ENCODE measurements at regions not wholly inside any gene's neighbourhood (a gene's known extent, or its start where the extent isn't known, plus 50 kb on each side); places are given as distances from the start of the nearest gene placed in this dataset.

DNA sequence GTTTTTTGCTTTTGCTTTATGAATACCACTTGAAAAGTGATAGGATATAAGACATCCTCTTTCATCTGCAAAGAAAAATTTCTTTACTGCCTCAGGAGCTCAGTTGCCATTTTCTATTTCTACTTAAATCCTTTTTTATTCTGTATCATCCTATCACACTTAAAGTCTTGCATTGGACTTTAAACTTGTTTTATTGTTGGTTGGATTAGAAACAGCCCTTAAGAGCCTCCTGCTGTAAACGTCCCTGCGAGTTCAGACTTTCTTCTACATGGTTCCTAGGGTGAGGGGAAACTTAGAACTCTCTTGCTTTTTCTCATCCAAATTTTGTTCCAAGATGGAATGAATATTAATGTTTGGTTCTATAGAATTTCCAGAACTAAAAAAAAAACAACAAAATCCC is 234.3 kb downstream of the JRKL start:
- H3K27me3 ChIP-seq (ENCODE audit: control insufficient read depth in 3 of 3, insufficient read depth in 3 of 3, low read length in 3 of 3), result no peaks in the 10 kb centered on the region
- no peak overlapping the region for H3K4me3 ChIP-seq (ENCODE audit: low read depth in 1 of 3, low read length in 3 of 3)
- FAIRE-seq (no peak), DNase-seq (peak in 1 of 2 donors; percentile 55)
- H3K27ac ChIP-seq (ENCODE audit: low read depth in 1 of 3, low read length in 2 of 3), result peak overlapping the region in 1 of 3 donors; percentile 44
- H3K36me3 ChIP-seq (ENCODE audit: control insufficient read depth in 3 of 3, insufficient read depth in 2 of 3, low read depth in 1 of 3, low read length in 3 of 3), result no peaks in the 10 kb centered on the region
- peaks cover 0 to 3% (median 0%) of the 10 kb centered on the region in 3 donors for H3K4me1 ChIP-seq (ENCODE audit: control insufficient read depth in 3 of 3, insufficient read depth in 2 of 3, low read depth in 1 of 3, low read length in 2 of 3)
- peaks cover 0 to 7% of the 10 kb centered on the region in 2 donors for H3K9me3 ChIP-seq (ENCODE audit: control insufficient read depth in 2 of 2, insufficient read depth in 1 of 2, low read depth in 1 of 2, low read length in 1 of 2)
- WGBS, 3 donors, result 13 to 55% (median 45%) methylated on average over 2 of the region's 2 CpGs

GRCh38 chr11:96627376-96627775 is 237.6 kb downstream of the JRKL start:
- no peaks in the 10 kb centered on the region for H3K27me3 ChIP-seq (ENCODE audit: control insufficient read depth in 3 of 3, insufficient read depth in 3 of 3, low read length in 3 of 3)
- peaks cover 0 to 7% of the 10 kb centered on the region in 2 donors for H3K9me3 ChIP-seq (ENCODE audit: control insufficient read depth in 2 of 2, insufficient read depth in 1 of 2, low read depth in 1 of 2, low read length in 1 of 2)
- H3K36me3 ChIP-seq (ENCODE audit: control insufficient read depth in 3 of 3, insufficient read depth in 2 of 3, low read depth in 1 of 3, low read length in 3 of 3), result no peaks in the 10 kb centered on the region
- no peak overlapping the region for H3K4me3 ChIP-seq (ENCODE audit: low read depth in 1 of 3, low read length in 3 of 3)
- FAIRE-seq, result no peak
- no peak for DNase-seq
- no peak overlapping the region for H3K27ac ChIP-seq (ENCODE audit: low read depth in 1 of 3, low read length in 2 of 3)
- 75 to 82% (median 78%) methylated on average over 2 of the region's 2 CpGs for WGBS, 3 donors
- peaks cover 0 to 3% (median 0%) of the 10 kb centered on the region in 3 donors for H3K4me1 ChIP-seq (ENCODE audit: control insufficient read depth in 3 of 3, insufficient read depth in 2 of 3, low read depth in 1 of 3, low read length in 2 of 3)

DNA sequence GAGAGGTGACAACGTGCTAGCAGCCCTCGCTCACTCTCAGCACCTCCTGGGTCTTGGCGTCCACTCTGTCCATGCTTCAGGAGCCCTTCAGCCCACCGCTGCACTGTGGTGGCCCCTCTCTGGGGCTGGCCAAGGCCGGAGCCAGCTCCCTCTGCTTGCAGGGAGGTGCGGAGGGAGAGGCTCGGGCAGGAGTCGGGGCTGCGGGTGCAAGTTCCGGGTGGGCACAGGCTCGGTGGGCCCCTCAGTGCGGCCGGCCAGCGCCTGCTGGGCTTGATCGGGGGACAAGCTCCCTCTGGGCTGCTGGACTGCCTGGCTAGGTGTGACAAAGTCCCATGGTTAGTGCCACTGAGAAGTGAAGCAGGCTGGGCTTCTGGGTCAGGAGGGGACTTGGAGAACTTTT is 245.8 kb downstream of the JRKL start:
- FAIRE-seq (no peak), DNase-seq (no peak)
- Histone ChIP-seq H3K27ac (ENCODE audit: low read depth in 1 of 3, low read length in 2 of 3) (no peak overlapping the region), H3K36me3 (ENCODE audit: control insufficient read depth in 3 of 3, insufficient read depth in 2 of 3, low read depth in 1 of 3, low read length in 3 of 3) (no peaks in the 10 kb centered on the region), H3K27me3 (ENCODE audit: control insufficient read depth in 3 of 3, insufficient read depth in 3 of 3, low read length in 3 of 3) (no peaks in the 10 kb centered on the region), H3K4me3 (ENCODE audit: low read depth in 1 of 3, low read length in 3 of 3) (no peak overlapping the region), H3K4me1 (ENCODE audit: control insufficient read depth in 3 of 3, insufficient read depth in 2 of 3, low read depth in 1 of 3, low read length in 2 of 3) (no peaks in the 10 kb centered on the region), H3K9me3 (ENCODE audit: control insufficient read depth in 2 of 2, insufficient read depth in 1 of 2, low read depth in 1 of 2, low read length in 1 of 2) (peaks cover 0 to 2% of the 10 kb centered on the region in 2 donors)
- WGBS, 3 donors, result 86 to 87% (median 86%) methylated on average over 15 of the region's 15 CpGs

GRCh38 chr11:96641261-96641660 is 251.4 kb downstream of the JRKL start:
- FAIRE-seq (no peak), DNase-seq (peak in 1 of 2 donors; percentile 58)
- Histone ChIP-seq H3K4me3 (ENCODE audit: low read depth in 1 of 3, low read length in 3 of 3) (no peak overlapping the region), H3K27me3 (ENCODE audit: control insufficient read depth in 3 of 3, insufficient read depth in 3 of 3, low read length in 3 of 3) (no peaks in the 10 kb centered on the region), H3K36me3 (ENCODE audit: control insufficient read depth in 3 of 3, insufficient read depth in 2 of 3, low read depth in 1 of 3, low read length in 3 of 3) (no peaks in the 10 kb centered on the region), H3K4me1 (ENCODE audit: control insufficient read depth in 3 of 3, insufficient read depth in 2 of 3, low read depth in 1 of 3, low read length in 2 of 3) (peaks cover 0 to 10% (median 0%) of the 10 kb centered on the region in 3 donors), H3K9me3 (ENCODE audit: control insufficient read depth in 2 of 2, insufficient read depth in 1 of 2, low read depth in 1 of 2, low read length in 1 of 2) (peaks cover 0 to 7% of the 10 kb centered on the region in 2 donors), H3K27ac (ENCODE audit: low read depth in 1 of 3, low read length in 2 of 3) (peak overlapping the region in 1 of 3 donors; percentile 63)
- WGBS, 3 donors, result 10 to 40% (median 22%) methylated on average over 2 of the region's 2 CpGs

- Histone ChIP-seq H3K27ac (ENCODE audit: low read depth in 1 of 3, low read length in 2 of 3) (no peak overlapping the region), H3K4me1 (ENCODE audit: control insufficient read depth in 3 of 3, insufficient read depth in 2 of 3, low read depth in 1 of 3, low read length in 2 of 3) (peaks cover 0 to 10% (median 0%) of the 10 kb centered on the region in 3 donors), H3K9me3 (ENCODE audit: control insufficient read depth in 2 of 2, insufficient read depth in 1 of 2, low read depth in 1 of 2, low read length in 1 of 2) (peaks cover 0 to 5% of the 10 kb centered on the region in 2 donors), H3K36me3 (ENCODE audit: control insufficient read depth in 3 of 3, insufficient read depth in 2 of 3, low read depth in 1 of 3, low read length in 3 of 3) (no peaks in the 10 kb centered on the region), H3K27me3 (ENCODE audit: control insufficient read depth in 3 of 3, insufficient read depth in 3 of 3, low read length in 3 of 3) (no peaks in the 10 kb centered on the region), H3K4me3 (ENCODE audit: low read depth in 1 of 3, low read length in 3 of 3) (no peak overlapping the region)
- DNase-seq (no peak), FAIRE-seq (no peak)
- WGBS, 3 donors, result 82 to 85% (median 82%) methylated on average over 1 of the region's 1 CpG
Observed at GRCh38 chr11:96642583-96642982, 252.8 kb downstream of the JRKL start.

DNA sequence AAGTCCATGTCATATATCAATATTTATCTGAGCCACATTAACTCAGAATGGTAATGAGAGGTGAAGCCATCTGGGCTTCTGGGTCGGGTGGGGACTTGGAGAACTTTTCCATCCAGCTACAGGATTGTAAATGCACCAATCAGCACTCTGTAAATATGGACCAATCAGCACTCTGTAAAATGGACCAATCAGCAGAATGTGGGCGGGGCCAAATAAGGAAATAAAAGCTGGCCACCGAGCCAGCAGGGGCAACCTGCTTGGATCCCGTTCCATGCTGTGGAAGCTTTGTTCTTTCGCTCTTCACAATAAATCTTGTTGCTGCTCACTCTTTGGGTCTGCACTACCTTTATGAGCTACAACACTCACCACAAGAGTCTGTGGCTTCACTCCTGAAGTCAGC is 253.4 kb downstream of the JRKL start:
- DNase-seq, result no peak
- Histone ChIP-seq H3K27me3 (ENCODE audit: control insufficient read depth in 3 of 3, insufficient read depth in 3 of 3, low read length in 3 of 3) (no peaks in the 10 kb centered on the region), H3K9me3 (ENCODE audit: control insufficient read depth in 2 of 2, insufficient read depth in 1 of 2, low read depth in 1 of 2, low read length in 1 of 2) (peaks cover 0 to 5% of the 10 kb centered on the region in 2 donors), H3K27ac (ENCODE audit: low read depth in 1 of 3, low read length in 2 of 3) (no peak overlapping the region), H3K4me3 (ENCODE audit: low read depth in 1 of 3, low read length in 3 of 3) (no peak overlapping the region), H3K4me1 (ENCODE audit: control insufficient read depth in 3 of 3, insufficient read depth in 2 of 3, low read depth in 1 of 3, low read length in 2 of 3) (peaks cover 0 to 10% (median 0%) of the 10 kb centered on the region in 3 donors), H3K36me3 (ENCODE audit: control insufficient read depth in 3 of 3, insufficient read depth in 2 of 3, low read depth in 1 of 3, low read length in 3 of 3) (no peaks in the 10 kb centered on the region)
- WGBS, 3 donors, result 68 to 82% (median 72%) methylated on average over 5 of the region's 5 CpGs
- FAIRE-seq, result no peak

- Histone ChIP-seq H3K36me3 (ENCODE audit: control insufficient read depth in 3 of 3, insufficient read depth in 2 of 3, low read depth in 1 of 3, low read length in 3 of 3) (no peaks in the 10 kb centered on the region), H3K27me3 (ENCODE audit: control insufficient read depth in 3 of 3, insufficient read depth in 3 of 3, low read length in 3 of 3) (no peaks in the 10 kb centered on the region), H3K4me3 (ENCODE audit: low read depth in 1 of 3, low read length in 3 of 3) (no peak overlapping the region), H3K27ac (ENCODE audit: low read depth in 1 of 3, low read length in 2 of 3) (no peak overlapping the region), H3K9me3 (ENCODE audit: control insufficient read depth in 2 of 2, insufficient read depth in 1 of 2, low read depth in 1 of 2, low read length in 1 of 2) (peaks cover 0 to 5% of the 10 kb centered on the region in 2 donors), H3K4me1 (ENCODE audit: control insufficient read depth in 3 of 3, insufficient read depth in 2 of 3, low read depth in 1 of 3, low read length in 2 of 3) (peaks cover 0 to 2% (median 0%) of the 10 kb centered on the region in 3 donors)
- no peak for DNase-seq
- no peak for FAIRE-seq
- WGBS, 3 donors, result 74 to 81% (median 77%) methylated on average over 5 of the region's 5 CpGs
Observed at GRCh38 chr11:96647621-96648020, 257.8 kb downstream of the JRKL start.

DNA sequence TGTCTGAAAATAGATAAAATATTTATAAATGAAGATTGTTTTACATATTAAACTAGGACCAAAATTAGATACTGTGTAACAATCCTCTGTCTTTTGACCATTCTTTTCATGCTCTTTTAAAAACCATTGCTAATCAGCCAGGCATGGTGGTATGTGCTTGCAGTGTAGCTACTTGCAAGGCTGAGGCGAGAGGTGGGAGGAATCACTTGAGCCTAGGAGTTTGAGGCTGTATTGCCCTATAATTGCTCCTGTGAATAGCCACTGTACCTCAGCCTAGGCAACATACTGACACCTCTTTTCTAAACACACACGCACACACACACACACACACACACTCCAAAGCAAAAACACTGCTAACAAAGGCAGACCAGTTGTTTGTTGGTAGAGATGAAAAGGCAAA is 259.2 kb downstream of the JRKL start:
- DNase-seq (peak in 1 of 2 donors; percentile 4), FAIRE-seq (no peak)
- Histone ChIP-seq H3K4me3 (ENCODE audit: low read depth in 1 of 3, low read length in 3 of 3) (no peak overlapping the region), H3K27ac (ENCODE audit: low read depth in 1 of 3, low read length in 2 of 3) (no peak overlapping the region), H3K36me3 (ENCODE audit: control insufficient read depth in 3 of 3, insufficient read depth in 2 of 3, low read depth in 1 of 3, low read length in 3 of 3) (no peaks in the 10 kb centered on the region), H3K27me3 (ENCODE audit: control insufficient read depth in 3 of 3, insufficient read depth in 3 of 3, low read length in 3 of 3) (no peaks in the 10 kb centered on the region), H3K9me3 (ENCODE audit: control insufficient read depth in 2 of 2, insufficient read depth in 1 of 2, low read depth in 1 of 2, low read length in 1 of 2) (no peaks in the 10 kb centered on the region), H3K4me1 (ENCODE audit: control insufficient read depth in 3 of 3, insufficient read depth in 2 of 3, low read depth in 1 of 3, low read length in 2 of 3) (peaks cover 0 to 2% (median 0%) of the 10 kb centered on the region in 3 donors)
- 61 to 65% (median 62%) methylated on average over 2 of the region's 2 CpGs for WGBS, 3 donors

DNA sequence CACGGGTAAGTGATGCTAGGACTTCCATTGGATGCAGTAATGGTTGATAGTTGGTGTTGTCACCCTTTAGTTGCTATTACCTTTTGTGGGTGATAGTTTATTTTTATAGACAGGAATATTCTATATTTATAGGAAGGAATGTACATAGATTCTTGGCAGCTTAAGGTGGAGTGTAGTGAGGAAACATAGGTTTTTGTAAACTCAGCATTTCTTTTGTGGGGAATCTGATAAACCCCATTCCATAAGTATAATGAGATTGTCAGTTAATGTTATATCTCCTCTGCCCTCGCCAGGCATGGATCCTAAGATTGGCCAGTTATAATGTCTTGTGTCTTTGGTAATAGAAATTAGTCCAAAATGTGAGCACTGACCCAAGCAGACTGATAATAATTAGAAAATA is 262.7 kb downstream of the JRKL start:
- no peak for DNase-seq
- H3K27me3 ChIP-seq (ENCODE audit: control insufficient read depth in 3 of 3, insufficient read depth in 3 of 3, low read length in 3 of 3), result no peaks in the 10 kb centered on the region
- H3K4me3 ChIP-seq (ENCODE audit: low read depth in 1 of 3, low read length in 3 of 3), result no peak overlapping the region
- H3K4me1 ChIP-seq (ENCODE audit: control insufficient read depth in 3 of 3, insufficient read depth in 2 of 3, low read depth in 1 of 3, low read length in 2 of 3), result peaks cover 0 to 2% (median 0%) of the 10 kb centered on the region in 3 donors
- 73 to 90% (median 81%) methylated on average over 2 of the region's 2 CpGs for WGBS, 3 donors
- no peak for FAIRE-seq
- H3K36me3 ChIP-seq (ENCODE audit: control insufficient read depth in 3 of 3, insufficient read depth in 2 of 3, low read depth in 1 of 3, low read length in 3 of 3), result no peaks in the 10 kb centered on the region
- no peak overlapping the region for H3K27ac ChIP-seq (ENCODE audit: low read depth in 1 of 3, low read length in 2 of 3)
- no peaks in the 10 kb centered on the region for H3K9me3 ChIP-seq (ENCODE audit: control insufficient read depth in 2 of 2, insufficient read depth in 1 of 2, low read depth in 1 of 2, low read length in 1 of 2)
